ENCODE measurements at regions not wholly inside any gene's neighbourhood (a gene's known extent, or its start where the extent isn't known, plus 50 kb on each side); places are given as distances from the start of the nearest gene placed in this dataset.

GRCh38 chr10:30553626-30554439 is 75.7 kb downstream of the LYZL2 start:
- TF ChIP-seq CTCF (conservative IDR thresholded peaks at IDR 0.05; ENCODE audit: low read length) (no peak), EZH2phosphoT487 (IDR thresholded peaks at IDR 0.05; ENCODE audit: borderline replicate concordance) (no peak)

Data from Loucy (cell line).